Endothelial cell of umbilical vein (primary cell): ENCODE measurements at regions not wholly inside any gene's neighbourhood (a gene's known extent, or its start where the extent isn't known, plus 50 kb on each side); places are given as distances from the start of the nearest gene placed in this dataset.

Source experiments
- CTCF ChIP-seq, 2 donors: IDR thresholded peaks; 1 replicate in 1 of 2; 2 replicates in 1 of 2; pipeline ENCODE4 v1.5.1; 2011; ENCODE audit warnings: low read length in 2 of 2, mild to moderate bottlenecking in 2 of 2, moderate library complexity in 2 of 2, control low read depth in 1 of 2, inconsistent platforms in 1 of 2, low read depth in 1 of 2; ENCODE audit not compliant: insufficient read depth in 1 of 2; ENCODE audit errors: extremely low read depth in 1 of 2
- GATA2 ChIP-seq: IDR thresholded peaks from 2 replicates; pipeline ENCODE4 v1.7.0; 2011; ENCODE audit warnings: low read depth, mild to moderate bottlenecking, moderate library complexity, mixed read lengths, low read length; ENCODE audit not compliant: insufficient read length, insufficient read depth
- POLR2A ChIP-seq: IDR thresholded peaks from 2 replicates; pipeline ENCODE4 v1.6.1; 2012; ENCODE audit warnings: low read depth, mild to moderate bottlenecking, control low read depth, low read length

- no peak for TF ChIP-seq CTCF (IDR thresholded peaks at IDR 0.05; ENCODE audit: extremely low read depth in 1 of 2, insufficient read depth in 1 of 2, low read depth in 1 of 2, low read length in 2 of 2)
- TF ChIP-seq GATA2, result no peak
- no peak for TF ChIP-seq POLR2A
Measured at GRCh38 chr19:30710721-30711120, 338.5 kb downstream of the ZNF536 start.
